ENCODE measurements at regions not wholly inside any gene's neighbourhood (a gene's known extent, or its start where the extent isn't known, plus 50 kb on each side); places are given as distances from the start of the nearest gene placed in this dataset.

DNA sequence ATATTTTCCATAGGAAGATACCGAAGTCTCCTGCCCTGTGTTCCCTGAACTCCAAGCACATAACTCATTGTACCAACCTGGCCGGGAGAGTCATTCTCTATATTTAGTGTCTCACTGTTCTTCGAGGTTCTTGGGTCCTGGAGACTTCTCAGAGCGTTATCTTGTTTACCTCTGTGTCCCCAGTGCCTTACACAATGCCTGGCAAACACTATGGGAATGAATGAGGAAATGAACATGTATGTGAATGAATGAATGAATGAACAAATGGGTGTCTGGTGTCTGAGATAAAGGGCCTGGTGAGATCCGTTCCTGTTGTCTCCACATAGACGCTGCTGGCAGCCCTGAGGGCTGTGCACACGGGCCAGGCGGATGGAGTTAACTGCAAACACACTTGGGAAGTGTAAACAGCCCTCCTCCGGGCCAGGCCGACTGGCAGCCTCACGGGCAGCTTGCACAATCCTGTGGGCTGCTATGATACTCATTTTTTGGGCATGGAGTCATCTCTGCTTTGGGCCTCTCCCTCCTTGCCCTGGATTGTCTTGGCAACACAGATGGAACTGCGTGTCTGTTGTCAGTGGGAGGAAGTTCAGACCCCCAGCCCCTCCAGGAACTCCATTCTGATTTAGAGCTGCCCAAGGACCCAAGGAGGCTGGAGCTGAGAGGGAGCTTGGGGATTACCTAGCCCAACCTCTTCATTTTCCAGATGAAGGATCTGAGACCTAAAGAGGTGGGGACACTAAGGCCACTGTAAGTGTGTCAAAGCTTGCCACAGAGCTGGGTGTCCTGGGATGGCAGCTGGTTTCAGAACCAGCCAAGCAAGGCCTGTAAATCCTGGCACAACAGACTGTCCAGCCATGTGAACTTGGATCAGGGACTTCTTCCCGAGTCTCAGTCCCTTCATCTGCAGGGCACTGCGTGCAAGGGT is 124.4 kb downstream of the INHBB start:
- no peak for TF ChIP-seq EZH2 (IDR thresholded peaks at IDR 0.05; ENCODE audit: low read length, missing control alignments)
- TF ChIP-seq, protein P1, sequence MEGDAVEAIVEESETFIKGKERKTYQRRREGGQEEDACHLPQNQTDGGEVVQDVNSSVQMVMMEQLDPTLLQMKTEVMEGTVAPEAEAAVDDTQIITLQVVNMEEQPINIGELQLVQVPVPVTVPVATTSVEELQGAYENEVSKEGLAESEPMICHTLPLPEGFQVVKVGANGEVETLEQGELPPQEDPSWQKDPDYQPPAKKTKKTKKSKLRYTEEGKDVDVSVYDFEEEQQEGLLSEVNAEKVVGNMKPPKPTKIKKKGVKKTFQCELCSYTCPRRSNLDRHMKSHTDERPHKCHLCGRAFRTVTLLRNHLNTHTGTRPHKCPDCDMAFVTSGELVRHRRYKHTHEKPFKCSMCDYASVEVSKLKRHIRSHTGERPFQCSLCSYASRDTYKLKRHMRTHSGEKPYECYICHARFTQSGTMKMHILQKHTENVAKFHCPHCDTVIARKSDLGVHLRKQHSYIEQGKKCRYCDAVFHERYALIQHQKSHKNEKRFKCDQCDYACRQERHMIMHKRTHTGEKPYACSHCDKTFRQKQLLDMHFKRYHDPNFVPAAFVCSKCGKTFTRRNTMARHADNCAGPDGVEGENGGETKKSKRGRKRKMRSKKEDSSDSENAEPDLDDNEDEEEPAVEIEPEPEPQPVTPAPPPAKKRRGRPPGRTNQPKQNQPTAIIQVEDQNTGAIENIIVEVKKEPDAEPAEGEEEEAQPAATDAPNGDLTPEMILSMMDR (conservative IDR thresholded peaks at IDR 0.05 in 1 of 2, IDR thresholded peaks at IDR 0.05 in 1 of 2; ENCODE audit: low read depth in 1 of 2, low read length in 2 of 2), result no peak
